ENCODE measurements at regions not wholly inside any gene's neighbourhood (a gene's known extent, or its start where the extent isn't known, plus 50 kb on each side); places are given as distances from the start of the nearest gene placed in this dataset.
"Not testable (repeated sequence)": the region's sequence is repeated elsewhere in the genome, so short reads cannot be mapped to it uniquely, and the experiment has no call there.

GRCh38 chr17:22304667-22305303 lies 612.5 kb downstream of the KCNJ18 start:
- TF ChIP-seq CTCF (conservative IDR thresholded peaks at IDR 0.05; ENCODE audit: low read depth, low read length) = no peak
- DNase-seq (ENCODE audit: low read depth) = no peak
- H3K4me3 ChIP-seq (ENCODE audit: low read length) = no peak overlapping the region

GRCh38 chr17:22305356-22306071 lies 613.2 kb downstream of the KCNJ18 start:
- no peak overlapping the region for H3K4me3 ChIP-seq (ENCODE audit: low read length)
- TF ChIP-seq CTCF (conservative IDR thresholded peaks at IDR 0.05; ENCODE audit: low read depth, low read length) = no peak
- no peak for DNase-seq (ENCODE audit: low read depth)

GRCh38 chr17:22310292-22310691 lies 618.0 kb downstream of the KCNJ18 start:
- H3K4me3 ChIP-seq (ENCODE audit: low read length); DNase-seq (ENCODE audit: low read depth): not testable (repeated sequence)

- no peak for TF ChIP-seq CTCF (conservative IDR thresholded peaks at IDR 0.05; ENCODE audit: low read depth, low read length)
- DNase-seq (ENCODE audit: low read depth) = no peak
- no peak overlapping the region for H3K4me3 ChIP-seq (ENCODE audit: low read length)
Measured at GRCh38 chr17:22310717-22311686, 618.7 kb downstream of the KCNJ18 start.

- DNase-seq (ENCODE audit: low read depth) = not testable (repeated sequence)
Measured at GRCh38 chr17:22321001-22321400, 628.7 kb downstream of the KCNJ18 start.

GRCh38 chr17:22322893-22323550 lies 630.7 kb downstream of the KCNJ18 start:
- H3K4me3 ChIP-seq (ENCODE audit: low read length); DNase-seq (ENCODE audit: low read depth): not testable (repeated sequence)

More at GRCh38 chr17:22321001-22321400, 628.7 kb downstream of the KCNJ18 start:
- H3K4me3 ChIP-seq (ENCODE audit: low read length) = not testable (repeated sequence)

GRCh38 chr17:22337467-22337866 lies 645.1 kb downstream of the KCNJ18 start:
- no peak for TF ChIP-seq CTCF (conservative IDR thresholded peaks at IDR 0.05; ENCODE audit: low read depth, low read length)
- DNase-seq (ENCODE audit: low read depth) = no peak
- H3K4me3 ChIP-seq (ENCODE audit: low read length) = no peak overlapping the region

- not testable (repeated sequence) for DNase-seq (ENCODE audit: low read depth); H3K4me3 ChIP-seq (ENCODE audit: low read length)
Measured at GRCh38 chr17:22356603-22357002, 664.3 kb downstream of the KCNJ18 start.

- DNase-seq (ENCODE audit: low read depth) = not testable (repeated sequence)
Measured at GRCh38 chr17:22370988-22371387, 678.7 kb downstream of the KCNJ18 start.

More at GRCh38 chr17:22370988-22371387, 678.7 kb downstream of the KCNJ18 start:
- H3K4me3 ChIP-seq (ENCODE audit: low read length) = not testable (repeated sequence)

Data from retinal pigment epithelial cell (primary cell).